Cardiac muscle cell (in vitro differentiated cells and primary cell): ENCODE measurements at regions not wholly inside any gene's neighbourhood (a gene's known extent, or its start where the extent isn't known, plus 50 kb on each side); places are given as distances from the start of the nearest gene placed in this dataset.

Experiments used
- DNase-seq, 2 donors: peaks; one replicate each; pipeline versions ENCODE4 v3.0.0 to v3.0.0-alpha.2; 2010 to 2017; ENCODE audit warnings: low read depth in 1 of 2, low spot score in 1 of 2
- H3K27ac ChIP-seq: fragments of 200-600 bp; sonication (generic); 2 replicates; pipeline ENCODE4 v1.5.1; 2016
- H3K27me3 ChIP-seq: fragments of 200-600 bp; sonication (generic); 2 replicates; pipeline ENCODE4 v1.6.0; 2016; ENCODE audit warnings: control low read depth
- H3K36me3 ChIP-seq: fragments of 200-600 bp; sonication (generic); 2 replicates; pipeline ENCODE4 v1.5.1; 2016; ENCODE audit warnings: control low read depth
- H3K4me1 ChIP-seq: fragments of 200-600 bp; sonication (generic); 2 replicates; pipeline ENCODE4 v1.8.1; 2017; ENCODE audit warnings: low read depth, mild to moderate bottlenecking, mixed run types
- H3K4me3 ChIP-seq: fragments of 200-600 bp; sonication (generic); 2 replicates; pipeline ENCODE4 v1.5.1; 2016; ENCODE audit warnings: mild to moderate bottlenecking
- H3K9me3 ChIP-seq: fragments of 200-600 bp; sonication (generic); 2 replicates; pipeline ENCODE4 v1.5.1; 2017; ENCODE audit warnings: low read depth, mild to moderate bottlenecking, control low read depth
- TF ChIP-seq, protein P1 (sequence below): IDR thresholded peaks from 2 replicates; pipeline ENCODE4 v1.5.1; 2012; ENCODE audit warnings: low read depth, mild to moderate bottlenecking, low read length

DNA sequence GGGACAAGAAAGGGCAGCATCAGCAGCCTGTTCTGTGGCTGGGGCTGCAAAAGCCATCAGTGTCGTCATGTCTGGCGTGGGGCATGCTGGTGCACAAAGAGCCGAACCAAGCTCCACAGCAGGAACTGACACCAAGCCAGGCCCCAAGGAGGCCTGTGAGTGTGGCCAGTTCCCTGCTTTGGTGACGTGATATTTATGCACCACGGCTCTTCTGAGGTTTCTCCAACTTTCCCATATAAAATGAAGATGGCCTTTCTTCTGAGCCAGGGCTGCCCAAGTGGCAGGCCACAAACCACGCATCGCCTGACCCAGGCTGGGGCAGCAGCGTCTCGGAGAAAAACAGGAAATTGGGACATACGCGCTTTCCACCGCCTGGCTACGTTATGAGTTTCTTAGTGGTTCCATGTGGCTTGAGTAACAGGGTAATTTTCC lies 109.9 kb downstream of the RIN2 start:
- H3K4me3 ChIP-seq = no peak overlapping the region
- no peaks in the 10 kb centered on the region for H3K4me1 ChIP-seq
- no peaks in the 10 kb centered on the region for H3K9me3 ChIP-seq
- DNase-seq = no peak
- TF ChIP-seq, protein P1, sequence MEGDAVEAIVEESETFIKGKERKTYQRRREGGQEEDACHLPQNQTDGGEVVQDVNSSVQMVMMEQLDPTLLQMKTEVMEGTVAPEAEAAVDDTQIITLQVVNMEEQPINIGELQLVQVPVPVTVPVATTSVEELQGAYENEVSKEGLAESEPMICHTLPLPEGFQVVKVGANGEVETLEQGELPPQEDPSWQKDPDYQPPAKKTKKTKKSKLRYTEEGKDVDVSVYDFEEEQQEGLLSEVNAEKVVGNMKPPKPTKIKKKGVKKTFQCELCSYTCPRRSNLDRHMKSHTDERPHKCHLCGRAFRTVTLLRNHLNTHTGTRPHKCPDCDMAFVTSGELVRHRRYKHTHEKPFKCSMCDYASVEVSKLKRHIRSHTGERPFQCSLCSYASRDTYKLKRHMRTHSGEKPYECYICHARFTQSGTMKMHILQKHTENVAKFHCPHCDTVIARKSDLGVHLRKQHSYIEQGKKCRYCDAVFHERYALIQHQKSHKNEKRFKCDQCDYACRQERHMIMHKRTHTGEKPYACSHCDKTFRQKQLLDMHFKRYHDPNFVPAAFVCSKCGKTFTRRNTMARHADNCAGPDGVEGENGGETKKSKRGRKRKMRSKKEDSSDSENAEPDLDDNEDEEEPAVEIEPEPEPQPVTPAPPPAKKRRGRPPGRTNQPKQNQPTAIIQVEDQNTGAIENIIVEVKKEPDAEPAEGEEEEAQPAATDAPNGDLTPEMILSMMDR = no peak
- no peaks in the 10 kb centered on the region for H3K36me3 ChIP-seq
- H3K27me3 ChIP-seq = no peaks in the 10 kb centered on the region
- no peak overlapping the region for H3K27ac ChIP-seq

DNA sequence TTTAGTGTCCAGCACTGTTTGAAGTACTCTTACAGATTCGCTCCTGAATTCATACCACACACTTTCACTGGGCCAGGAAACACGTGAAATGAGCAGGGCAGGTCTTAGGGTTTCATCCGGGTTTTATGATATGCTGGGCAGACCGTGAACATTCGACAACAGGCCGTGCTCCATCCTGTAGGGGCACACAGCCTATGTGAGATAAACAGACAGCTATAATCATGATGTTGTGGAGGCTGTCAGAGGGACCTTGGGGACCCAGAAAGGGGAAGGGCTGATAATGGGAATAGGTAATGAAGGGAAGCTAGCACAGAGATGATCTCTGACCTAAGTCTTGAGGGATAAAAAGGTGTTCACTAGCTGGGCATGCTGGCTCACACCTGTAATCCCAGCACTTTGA lies 110.4 kb downstream of the RIN2 start:
- no peak overlapping the region for H3K27ac ChIP-seq

DNA sequence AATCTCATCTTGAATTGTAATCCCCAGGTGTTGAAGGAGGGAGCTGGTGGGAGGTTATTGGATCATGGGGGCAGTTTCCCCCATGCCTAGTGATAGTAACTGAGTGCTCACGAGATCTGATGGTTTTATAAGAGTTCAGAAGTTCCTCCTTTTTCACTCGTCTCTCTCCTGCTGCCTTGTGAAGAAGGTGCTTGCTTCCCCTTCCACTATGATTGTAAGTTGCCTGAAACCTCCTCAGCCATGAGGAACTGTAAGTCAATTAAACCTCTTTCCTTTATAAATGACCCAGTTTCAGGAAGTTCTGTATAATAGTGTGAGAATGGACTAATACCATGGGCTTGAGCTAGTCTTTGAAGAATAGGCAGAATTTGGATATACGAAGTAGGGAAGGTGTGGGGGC lies 113.9 kb downstream of the RIN2 start:
- peaks cover 14% of the 10 kb centered on the region for H3K4me1 ChIP-seq
- no peak overlapping the region for H3K27ac ChIP-seq
- no peaks in the 10 kb centered on the region for H3K27me3 ChIP-seq
- no peak overlapping the region for H3K4me3 ChIP-seq
- no peaks in the 10 kb centered on the region for H3K36me3 ChIP-seq
- H3K9me3 ChIP-seq = peaks cover 2% of the 10 kb centered on the region
- TF ChIP-seq, protein P1 = no peak
- DNase-seq = no peak

More for the DNA sequence above, 110.4 kb downstream of the RIN2 start:
- H3K4me1 ChIP-seq = no peaks in the 10 kb centered on the region
- no peak overlapping the region for H3K4me3 ChIP-seq
- no peak for DNase-seq
- H3K9me3 ChIP-seq = no peaks in the 10 kb centered on the region
- TF ChIP-seq, protein P1 = no peak
- no peaks in the 10 kb centered on the region for H3K27me3 ChIP-seq
- H3K36me3 ChIP-seq = no peaks in the 10 kb centered on the region

DNA sequence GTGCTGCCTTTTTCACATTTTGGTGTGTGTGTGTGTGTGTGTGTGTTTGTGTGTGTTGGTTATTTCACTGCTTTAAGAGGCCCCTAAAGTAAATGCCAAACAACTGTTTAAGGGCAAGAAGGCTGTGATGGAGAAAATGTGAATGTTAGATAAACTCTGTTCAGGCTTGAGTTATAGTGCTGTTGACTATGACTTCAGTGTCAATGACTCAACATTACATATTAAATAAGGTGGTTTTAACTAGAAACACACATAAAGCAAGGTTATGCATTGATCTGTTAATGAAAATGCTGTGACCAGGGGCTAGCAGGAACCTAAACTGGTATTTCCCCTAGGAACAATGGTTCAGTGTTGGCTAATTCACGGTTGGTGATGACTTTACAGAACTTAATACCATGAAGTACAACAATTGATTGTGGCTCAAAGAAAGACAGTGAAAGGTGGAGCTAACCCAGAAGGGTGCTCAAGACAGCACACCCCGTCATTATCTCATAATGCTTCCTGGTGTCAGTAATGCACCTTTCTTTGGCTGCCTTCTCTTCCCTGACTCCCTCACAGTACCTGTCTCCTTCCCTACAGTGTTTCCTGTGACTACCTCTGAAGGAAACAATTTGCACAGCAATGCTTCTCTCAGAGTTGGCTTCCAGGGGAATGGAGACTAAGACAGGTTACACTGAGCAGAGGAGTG lies 116.1 kb downstream of the RIN2 start:
- no peaks in the 10 kb centered on the region for H3K27me3 ChIP-seq
- H3K4me1 ChIP-seq = peaks cover 18% of the 10 kb centered on the region
- no peak overlapping the region for H3K4me3 ChIP-seq
- H3K9me3 ChIP-seq = peaks cover 2% of the 10 kb centered on the region
- H3K36me3 ChIP-seq = no peaks in the 10 kb centered on the region
- no peak overlapping the region for H3K27ac ChIP-seq
- TF ChIP-seq, protein P1 = no peak
- no peak for DNase-seq

DNA sequence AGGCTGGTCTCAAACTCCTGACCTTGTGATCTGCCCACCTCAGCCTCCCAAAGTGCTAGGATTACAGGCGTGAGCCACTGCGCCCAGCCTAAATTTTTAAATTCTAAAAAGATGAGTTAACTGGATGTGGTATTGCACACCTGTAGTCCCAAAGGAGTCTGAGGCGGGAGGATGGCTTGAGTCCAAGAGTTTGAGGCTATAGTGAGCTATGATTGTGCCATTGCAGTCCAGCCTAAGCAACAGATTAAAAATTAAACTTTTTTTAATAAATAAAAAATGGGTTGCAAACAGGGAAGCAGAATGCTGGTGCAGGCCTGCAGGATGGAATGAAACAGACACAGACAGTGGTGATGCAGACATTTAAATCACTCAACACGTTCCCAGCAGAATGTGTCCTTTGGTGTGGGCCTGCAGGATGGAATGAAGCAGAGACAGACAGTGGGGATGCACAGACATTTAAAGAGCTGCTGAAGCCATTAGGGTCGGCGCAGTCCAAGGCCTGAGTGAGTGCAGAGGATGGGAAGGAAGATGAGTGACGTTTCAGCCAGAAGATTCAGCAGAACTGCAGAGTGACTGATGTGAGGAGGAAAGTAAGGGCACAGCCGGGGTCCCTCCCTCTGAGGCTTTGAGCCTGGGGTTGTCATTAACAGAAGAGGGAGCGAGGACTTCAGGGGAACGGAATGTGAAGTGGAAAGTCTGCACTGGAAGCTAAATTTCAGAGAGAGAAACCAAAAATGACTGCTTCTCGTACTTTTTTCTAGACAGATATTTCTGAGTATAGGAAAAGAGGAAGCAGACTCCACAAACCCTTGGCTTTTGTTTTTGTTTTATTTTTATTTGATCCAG lies 117.5 kb downstream of the RIN2 start:
- Histone ChIP-seq H3K36me3 (peaks cover 5% of the 10 kb centered on the region), H3K27ac (peak overlapping the region; percentile 57), H3K9me3 (peaks cover 2% of the 10 kb centered on the region), H3K4me3 (no peak overlapping the region), H3K27me3 (no peaks in the 10 kb centered on the region), H3K4me1 (peaks cover 18% of the 10 kb centered on the region)
- DNase-seq = peak in 1 of 2 donors; percentile 36
- TF ChIP-seq, protein P1 = no peak
